Renal cortex interstitium (tissue), 11 donors: ENCODE measurements at regions not wholly inside any gene's neighbourhood (a gene's known extent, or its start where the extent isn't known, plus 50 kb on each side); places are given as distances from the start of the nearest gene placed in this dataset.

Experiments
- DNase-seq, 11 donors: peaks; one replicate each; pipeline ENCODE4 v3.0.0-alpha.2; 2013; ENCODE audit warnings: low read depth in 9 of 11, low spot score in 4 of 11; ENCODE audit errors: extremely low read depth in 1 of 11

DNA sequence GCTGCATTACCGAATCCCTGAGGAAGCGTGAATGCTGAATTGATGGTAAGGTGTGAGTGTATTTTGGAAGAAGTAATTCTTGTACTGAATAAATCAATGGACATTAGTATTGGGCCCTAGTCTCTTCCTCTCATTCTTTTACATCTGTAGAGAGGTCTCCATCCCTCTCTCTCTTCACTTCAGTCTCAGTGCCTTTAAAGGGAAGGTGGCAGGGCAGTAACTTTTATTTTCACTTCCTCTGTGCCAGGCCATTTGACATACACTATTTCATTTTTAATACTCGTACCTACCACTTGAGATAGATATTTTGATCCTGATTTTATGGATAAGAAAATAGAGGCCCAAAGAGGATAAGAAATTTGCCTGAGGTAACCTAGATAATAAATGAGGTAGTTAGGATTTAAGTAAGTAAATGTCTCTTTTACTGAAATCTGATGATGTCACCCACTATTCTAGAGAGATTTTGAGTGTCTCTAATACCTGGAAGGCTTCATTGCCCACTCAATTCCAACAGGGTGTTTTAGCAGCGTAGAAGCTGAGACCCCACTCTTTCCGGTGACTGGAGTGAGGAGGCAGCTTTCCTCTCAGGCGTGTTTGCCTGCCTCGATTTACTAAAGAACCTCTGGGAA is 177.9 kb upstream of the PRICKLE1 start:
- no peak for DNase-seq

DNA sequence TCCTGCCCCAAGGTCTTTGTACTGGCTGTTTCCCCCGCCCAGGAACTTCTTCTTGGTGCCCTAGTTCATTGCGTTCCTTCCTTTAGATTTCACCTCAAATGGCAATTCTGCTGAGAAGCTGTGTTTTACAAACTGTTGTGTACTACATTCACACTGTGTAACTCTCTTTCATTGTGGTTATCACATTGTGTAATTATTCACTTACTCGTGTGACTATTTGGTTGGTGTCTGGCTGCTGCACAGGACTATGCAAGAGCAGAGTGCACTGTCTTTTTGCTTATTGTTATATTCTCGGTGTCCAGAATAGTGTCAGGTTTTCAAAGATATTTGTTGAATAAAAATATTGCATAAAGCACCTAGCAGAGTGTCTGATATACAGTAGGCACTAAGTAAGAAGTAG is 177.2 kb upstream of the PRICKLE1 start:
- no peak for DNase-seq

DNA sequence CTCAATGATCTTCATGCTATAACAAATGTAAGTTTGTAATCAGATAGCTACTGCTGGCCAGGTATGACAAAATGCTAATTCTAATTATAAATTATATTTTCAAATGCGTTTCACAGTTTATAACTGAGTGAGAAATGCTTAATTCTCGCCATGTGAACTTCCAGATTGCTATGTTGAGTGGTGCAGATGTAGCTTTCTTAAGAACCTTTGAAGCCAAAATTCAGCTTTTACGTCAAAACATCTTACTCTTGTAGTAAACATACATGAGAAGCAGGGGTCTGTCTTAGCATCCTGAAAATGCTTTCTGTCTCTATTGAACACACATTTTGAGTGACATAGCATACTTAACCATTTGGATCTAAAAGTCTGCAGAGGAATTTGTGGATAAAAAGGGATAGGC is 176.5 kb upstream of the PRICKLE1 start:
- DNase-seq, result no peak

DNA sequence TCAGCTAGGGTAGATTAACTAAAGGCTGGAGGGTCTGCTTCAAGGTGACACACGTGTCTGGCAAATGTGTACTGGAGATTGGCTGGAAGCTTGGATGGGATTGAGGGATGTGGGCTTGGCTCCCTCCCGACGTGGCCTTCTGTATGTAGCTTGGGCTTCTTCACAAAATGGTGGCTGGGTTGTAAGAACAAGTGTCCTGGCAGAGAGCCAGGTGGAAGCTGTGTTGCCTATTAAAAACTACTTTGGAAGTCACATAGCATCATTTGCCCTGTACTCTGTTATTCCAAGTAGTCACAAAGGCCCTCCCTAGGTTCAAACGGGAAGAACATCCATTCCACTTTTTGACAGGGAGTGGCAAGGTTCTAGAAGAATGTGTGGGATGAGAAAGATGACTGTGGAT is 174.1 kb upstream of the PRICKLE1 start:
- no peak for DNase-seq

DNA sequence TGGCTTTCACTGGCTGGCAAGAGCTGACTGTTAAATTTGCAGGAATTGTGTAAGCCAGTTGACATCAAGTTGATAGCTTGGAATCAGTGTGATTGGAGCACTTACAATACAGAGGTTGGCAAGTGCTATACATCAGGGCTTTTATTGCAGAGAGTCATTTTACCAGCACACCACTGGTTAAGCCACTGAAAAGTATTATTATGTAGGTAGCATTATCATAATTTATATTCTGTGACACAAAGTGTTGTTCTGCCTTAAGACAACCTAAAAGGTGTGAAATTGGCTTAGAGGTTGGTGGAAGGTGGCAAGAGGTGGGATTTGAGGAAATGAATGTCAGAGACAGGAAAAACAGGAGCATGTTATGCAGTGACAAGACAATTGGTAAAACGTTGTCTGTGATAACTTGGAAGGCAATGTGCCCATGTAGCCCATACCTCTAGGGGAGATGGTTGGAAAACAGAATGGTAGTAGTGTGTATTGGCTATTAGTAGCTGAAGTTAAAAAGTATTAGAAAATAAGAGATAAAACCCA is 172.9 kb upstream of the PRICKLE1 start:
- no peak for DNase-seq

DNA sequence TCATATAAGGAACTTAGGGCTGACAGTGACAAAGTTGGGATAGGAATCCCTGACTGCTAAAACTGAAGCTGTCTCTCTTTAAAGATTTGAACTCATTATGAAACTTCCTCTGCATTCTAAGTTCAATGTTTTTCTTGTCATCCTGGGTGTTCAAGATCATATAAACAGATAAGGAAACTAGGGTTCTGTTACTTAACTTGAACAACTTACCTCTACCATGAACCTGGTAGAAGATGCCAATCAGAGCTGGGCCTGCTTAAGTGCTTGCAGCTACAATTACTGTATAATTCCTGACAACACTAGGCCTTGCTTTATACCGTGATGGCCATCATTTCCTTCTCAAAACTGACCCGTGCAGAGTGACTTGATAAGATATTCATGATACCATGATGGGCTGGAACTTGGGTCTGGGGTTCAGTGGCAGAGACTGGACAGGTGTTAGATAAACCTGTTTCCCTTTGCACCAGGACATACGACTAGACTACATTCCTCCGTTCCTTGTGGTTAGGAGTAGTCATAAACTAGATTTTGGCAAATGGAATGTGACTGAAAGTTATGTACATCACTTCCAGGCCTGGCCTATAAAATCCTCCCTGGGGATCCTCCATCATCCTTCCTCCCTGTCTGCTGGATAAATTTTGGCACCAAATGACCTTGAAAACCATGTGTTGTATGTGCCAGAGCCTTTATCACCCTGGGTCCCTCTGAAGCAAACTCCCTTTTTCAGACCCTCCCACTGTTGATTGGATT is 172.2 kb upstream of the PRICKLE1 start:
- no peak for DNase-seq

DNA sequence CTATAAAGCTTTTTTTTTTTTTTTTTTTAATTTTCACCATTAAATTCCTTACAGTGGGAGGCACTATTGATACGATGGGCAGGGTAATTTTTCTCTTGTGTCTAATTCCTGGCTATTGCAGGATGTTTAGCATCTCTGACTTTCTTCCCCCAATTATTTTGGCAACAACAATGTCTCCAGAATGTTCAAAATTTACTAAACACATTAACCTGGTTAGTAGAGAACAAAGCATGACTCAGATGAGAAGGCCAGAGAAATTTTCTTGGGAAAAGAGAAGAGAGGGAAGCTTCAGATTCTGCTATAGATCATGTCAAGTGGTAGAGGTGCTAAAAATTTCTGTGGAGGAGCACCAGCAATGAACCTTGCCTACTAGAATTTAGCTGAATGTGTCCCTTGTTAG is 171.5 kb upstream of the PRICKLE1 start:
- no peak for DNase-seq

DNA sequence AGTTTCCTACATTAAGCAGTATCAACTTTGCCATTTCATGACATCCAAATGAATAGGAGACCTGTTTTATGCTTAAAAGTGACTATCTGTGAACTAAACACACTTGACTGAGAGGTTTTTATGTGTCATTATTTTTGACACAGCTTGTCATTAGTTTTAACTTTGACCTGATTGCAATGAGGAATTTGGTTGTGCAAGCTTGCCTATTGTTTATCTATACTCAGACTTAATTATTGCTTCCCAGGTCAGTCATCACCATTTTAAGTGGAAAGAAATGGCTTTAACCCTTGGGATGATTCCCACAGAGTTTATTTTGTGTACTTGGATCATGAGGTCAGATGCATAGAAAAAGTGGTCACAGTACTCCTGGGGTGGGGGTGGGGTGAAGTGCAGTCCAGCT is 171.0 kb upstream of the PRICKLE1 start:
- no peak for DNase-seq

DNA sequence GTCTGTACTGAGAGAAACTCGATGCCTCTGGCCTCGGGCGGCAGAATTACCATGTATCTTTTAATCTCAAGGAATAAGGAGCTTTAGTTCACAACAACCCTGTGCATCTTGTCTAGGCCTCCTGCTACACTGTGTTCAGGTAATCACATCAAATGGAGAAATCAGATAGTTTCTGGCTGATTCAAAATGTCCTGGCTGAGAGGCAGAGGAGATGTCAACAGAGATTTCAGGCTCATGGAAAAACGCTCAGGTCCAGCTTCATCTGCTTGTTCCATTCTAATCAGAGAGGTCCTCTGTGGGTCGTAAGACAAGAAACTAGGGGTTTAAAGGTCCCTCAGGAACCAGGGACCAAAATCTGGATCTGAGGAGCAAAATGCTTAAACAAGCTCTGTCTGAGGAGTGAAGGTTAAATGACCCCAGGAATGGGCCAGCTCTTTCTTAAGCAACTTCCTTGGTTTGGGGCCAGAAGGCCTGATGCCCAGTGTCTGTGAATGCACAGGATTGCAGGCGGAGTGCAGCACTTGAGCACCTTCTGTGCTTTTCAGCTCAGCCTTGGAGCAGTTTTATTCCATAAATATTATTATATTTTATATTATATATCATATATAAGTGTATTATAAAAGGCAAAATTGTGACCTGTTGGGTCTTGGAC is 170.2 kb upstream of the PRICKLE1 start:
- DNase-seq, result no peak

DNA sequence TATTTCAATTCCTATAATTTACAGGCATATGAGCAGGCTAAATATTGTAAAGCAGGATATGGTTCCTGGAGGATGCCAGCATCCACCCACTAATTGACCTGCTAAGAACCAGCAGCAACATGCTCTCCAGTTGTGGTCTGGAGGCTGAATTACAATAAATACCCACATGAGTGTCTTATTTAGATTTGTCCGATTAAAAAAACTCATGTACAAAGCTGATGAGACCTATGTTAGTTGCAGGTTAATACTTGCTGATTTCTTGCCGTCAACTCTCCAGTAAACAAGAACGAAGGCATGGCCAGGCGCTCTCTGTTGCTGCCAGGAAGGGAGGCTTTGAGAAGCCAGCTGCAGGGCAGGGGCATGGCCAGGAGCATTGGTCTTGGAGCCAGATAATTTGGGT is 169.3 kb upstream of the PRICKLE1 start:
- no peak for DNase-seq

DNA sequence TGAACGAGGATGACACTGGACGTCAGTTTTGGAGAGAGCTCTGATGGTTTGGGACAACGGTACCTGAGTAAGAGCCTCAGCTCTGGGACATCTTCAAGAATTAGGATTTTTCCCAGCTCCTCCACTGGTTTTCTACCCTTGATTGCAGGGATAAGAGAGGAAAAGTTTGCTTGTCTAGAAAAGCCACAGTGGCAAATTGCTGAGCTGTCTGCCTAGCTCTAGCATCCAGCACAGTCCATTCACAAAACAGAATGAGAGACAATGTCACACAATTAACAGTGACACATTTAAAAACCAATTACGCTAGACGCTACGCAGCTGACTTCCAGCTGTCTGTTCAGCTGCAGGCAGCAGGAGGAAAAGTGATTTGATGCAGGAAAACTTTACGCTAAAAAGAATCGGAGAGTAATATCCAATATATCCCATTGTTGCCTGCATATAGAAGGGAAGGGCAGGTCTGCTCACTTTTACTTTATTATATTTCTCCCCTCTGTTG is 168.1 kb upstream of the PRICKLE1 start:
- DNase-seq, result no peak

DNA sequence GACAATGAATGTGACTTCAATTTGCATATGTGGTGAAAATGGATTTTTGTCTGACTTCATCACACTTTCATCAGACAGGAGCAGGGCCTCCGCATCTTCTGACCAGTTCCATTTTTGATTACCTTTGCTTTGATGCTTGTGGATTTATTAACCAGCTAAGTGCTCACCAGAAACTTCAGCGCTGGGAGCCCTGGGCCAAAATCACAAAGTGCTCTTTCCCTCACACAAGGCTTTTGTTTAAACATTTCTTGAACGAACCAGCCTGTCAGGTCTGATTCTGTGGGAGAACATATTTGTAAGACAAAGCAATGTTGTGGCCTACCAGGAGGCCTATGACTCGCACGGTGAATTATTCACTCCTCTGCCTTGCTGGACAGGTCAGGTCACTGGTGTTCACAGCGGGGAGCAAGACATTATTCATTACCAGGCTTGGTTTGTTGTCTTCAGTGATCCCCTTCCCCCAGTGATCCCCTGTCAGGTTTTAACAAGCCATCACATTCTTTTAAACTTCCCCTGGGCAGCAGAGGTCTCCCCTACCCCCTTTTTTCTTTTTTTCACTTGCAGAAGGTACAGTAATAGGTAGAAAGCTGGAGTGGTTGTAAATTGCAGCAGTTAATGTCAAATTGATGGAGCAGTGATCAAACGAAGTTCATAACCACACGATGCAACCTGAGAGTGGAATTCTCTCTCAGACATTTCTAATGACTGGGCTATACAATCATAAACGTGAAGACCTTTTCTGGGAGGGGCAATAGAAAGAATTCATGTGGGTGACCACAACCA is 167.5 kb upstream of the PRICKLE1 start:
- peak in 7 of 11 donors; percentile 13 to 52 (median 33) for DNase-seq

DNA sequence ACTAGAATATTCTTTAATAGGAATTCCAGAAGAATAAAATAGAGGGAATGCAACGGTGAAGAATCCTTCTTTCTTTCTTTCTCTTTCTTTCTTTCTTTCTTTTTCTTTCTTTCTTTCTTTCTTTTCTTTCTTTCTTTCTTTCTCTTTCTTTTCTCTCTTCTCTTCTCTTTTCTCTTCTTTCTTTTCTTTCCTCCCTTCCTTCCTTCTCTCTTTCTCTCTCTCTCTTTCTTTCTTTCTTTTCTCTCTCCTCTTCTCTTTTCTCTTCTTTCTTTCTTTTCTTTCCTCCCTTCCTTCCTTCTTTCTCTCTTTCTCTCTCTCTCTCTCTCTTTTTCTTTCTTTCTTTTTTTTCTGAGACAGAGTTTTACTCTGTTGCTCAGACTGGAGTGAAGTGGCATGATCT is 160.8 kb upstream of the PRICKLE1 start:
- no peak for DNase-seq

DNA sequence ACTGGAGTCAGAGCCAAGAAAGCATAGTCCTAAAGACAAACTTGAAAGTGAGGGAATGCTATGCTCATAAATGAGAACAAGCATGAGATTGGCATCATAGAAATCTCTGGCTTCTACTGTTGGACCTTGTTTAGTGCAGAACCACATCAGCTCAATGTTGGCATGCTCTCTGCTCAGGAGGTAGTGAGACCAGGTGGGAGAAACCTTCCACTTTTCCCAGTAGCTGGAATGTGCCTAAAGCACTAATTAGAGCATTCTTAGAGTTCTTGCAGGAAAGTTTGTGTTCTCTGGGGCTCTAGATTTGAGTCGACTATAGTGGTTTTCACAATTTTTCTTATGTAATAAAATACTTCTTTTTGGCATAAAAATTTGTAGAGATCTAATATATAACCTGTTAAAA is 159.7 kb upstream of the PRICKLE1 start:
- DNase-seq, result no peak

DNA sequence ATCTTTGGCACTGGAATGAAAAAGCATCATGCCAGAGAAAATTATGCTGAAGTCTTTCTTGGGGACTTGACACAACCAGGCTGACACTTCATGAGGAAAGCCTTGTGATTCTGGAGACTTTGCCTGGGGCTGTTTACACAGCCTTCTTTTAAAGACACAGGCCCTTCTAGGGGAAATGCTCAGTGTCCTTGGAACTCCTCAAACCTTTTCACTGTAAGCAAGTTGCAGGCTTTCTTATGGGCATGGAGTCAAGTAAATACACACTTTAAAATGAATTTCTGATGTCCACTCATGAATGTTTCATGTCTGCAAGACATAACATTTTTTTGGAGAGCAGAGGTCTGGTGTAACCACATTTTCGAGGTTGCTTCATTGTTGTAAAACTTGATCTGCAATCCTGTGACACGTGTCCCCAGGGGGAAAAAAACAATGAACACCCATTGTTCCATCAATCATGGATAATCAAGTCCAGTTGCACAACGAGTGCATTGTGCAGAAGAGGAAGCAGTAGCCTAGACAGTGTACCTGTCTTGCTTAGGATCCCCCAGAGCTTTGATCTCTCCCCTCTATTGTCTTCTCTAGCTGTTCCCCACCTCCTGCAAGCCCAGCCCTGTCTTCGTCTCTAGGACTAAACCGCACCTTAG is 155.1 kb upstream of the PRICKLE1 start:
- DNase-seq, result no peak

DNA sequence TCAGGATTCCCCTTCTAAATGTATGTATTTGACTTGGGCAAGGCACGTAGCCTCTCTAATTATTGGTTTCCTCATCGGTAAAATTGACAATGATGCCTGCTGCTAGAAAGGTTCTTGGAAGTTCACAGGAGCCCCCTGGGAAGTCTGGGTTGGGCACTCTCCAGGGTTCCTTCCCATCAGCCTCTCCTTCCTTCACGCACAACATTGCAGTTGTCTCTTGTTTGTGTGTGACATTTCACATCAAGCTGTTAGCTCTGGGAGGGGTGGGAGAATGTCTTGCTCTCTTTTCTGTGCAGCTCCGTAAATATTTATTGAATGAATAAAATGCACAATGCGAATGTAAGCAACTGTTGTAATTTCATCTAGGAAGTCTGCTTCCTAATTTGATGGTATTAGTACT is 153.2 kb upstream of the PRICKLE1 start:
- no peak for DNase-seq

DNA sequence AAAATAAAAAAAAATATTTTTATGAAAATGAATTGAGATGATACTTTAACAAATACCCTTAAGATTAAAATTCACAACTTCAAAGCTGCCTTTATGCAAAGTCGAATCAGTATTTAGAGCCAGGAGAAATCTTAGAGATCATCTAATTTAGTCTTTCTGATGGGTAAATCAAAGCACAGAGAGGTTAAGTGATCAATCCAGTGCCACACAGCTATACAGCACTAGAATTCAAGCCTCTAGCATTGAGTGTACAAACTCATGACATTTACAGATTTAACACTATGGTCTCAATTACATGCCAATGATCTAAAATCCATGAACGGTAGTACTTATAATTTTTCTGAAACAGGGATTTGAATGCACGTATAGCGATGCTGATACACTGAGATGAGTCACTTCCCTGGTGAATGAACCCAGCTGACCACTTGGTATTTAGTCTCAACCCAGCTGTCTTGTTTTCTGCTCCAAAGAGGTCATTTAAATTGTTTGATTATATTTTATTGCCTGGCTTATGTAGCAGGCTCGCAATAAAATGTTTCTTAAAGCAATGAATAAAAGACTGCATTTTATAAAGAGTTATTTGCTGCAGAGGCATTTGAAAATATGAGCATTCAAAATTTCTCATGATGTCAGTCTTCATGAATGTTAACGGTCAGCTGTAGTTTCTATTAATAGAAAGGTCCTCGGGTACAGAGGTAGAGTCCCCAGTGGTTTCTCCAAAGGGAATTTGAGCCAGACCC is 152.4 kb upstream of the PRICKLE1 start:
- DNase-seq, result peak in 1 of 11 donors; percentile 15

DNA sequence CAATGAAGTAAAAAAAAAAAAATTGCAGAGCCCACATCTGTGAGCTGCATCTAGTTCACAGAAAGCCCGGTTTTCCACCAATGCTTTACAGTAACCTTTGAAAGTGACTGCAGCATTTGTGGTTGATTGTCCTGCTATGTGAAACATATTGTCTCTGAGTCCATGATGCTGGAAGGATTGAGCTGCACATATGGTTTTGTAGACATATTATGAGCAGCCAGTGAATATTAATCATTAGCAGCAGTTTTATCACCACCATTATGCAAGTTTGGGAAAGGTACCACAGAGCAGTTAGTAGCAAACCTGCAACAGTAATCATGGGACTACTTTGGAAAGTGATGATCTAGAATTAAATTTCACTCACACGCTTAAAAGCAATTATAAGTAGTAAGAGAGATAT is 151.5 kb upstream of the PRICKLE1 start:
- no peak for DNase-seq
